Astrocyte (in vitro differentiated cells and primary cell): ENCODE measurements at regions not wholly inside any gene's neighbourhood (a gene's known extent, or its start where the extent isn't known, plus 50 kb on each side); places are given as distances from the start of the nearest gene placed in this dataset.

Source experiments
- EZH2 ChIP-seq: IDR thresholded peaks from 2 replicates; pipeline ENCODE4 v1.6.1; 2012; ENCODE audit warnings: mild to moderate bottlenecking, low read length, inconsistent platforms; ENCODE audit not compliant: insufficient read depth
- TF ChIP-seq, protein P1 (sequence below): IDR thresholded peaks from 2 replicates; pipeline ENCODE4 v1.5.1; 2011; ENCODE audit warnings: low read depth, mild to moderate bottlenecking, inconsistent platforms, low read length, moderate library complexity; ENCODE audit not compliant: insufficient read depth

DNA sequence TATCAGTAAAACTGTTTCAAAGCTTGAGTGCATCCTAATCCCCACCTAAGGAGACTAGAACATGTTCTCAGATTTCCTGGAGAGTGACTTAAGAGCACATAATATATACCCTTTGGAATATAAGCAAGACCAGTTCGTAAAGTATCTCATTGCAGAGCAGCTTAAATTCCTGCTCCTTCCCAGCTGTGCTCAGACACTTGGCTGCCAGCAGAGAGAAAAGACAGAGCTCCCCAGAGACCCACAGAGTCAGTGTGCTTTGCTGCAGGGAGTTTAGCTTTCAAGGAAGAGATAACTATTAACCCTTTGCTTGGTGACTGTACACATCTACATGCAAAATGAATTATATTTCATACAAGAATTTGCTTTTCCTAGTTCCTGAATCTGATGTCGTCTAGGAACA, 338.1 kb upstream of the ARHGEF26 start:
- TF ChIP-seq, protein P1, sequence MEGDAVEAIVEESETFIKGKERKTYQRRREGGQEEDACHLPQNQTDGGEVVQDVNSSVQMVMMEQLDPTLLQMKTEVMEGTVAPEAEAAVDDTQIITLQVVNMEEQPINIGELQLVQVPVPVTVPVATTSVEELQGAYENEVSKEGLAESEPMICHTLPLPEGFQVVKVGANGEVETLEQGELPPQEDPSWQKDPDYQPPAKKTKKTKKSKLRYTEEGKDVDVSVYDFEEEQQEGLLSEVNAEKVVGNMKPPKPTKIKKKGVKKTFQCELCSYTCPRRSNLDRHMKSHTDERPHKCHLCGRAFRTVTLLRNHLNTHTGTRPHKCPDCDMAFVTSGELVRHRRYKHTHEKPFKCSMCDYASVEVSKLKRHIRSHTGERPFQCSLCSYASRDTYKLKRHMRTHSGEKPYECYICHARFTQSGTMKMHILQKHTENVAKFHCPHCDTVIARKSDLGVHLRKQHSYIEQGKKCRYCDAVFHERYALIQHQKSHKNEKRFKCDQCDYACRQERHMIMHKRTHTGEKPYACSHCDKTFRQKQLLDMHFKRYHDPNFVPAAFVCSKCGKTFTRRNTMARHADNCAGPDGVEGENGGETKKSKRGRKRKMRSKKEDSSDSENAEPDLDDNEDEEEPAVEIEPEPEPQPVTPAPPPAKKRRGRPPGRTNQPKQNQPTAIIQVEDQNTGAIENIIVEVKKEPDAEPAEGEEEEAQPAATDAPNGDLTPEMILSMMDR: no peak
- TF ChIP-seq EZH2: no peak
